KMS-11 (cell line): ENCODE measurements at regions not wholly inside any gene's neighbourhood (a gene's known extent, or its start where the extent isn't known, plus 50 kb on each side); places are given as distances from the start of the nearest gene placed in this dataset.

Experiments
- H2AFZ ChIP-seq: fragments of 200-600 bp; sonication (generic); 2 replicates; pipeline ENCODE4 v1.6.1; 2016; ENCODE audit warnings: antibody characterized with exemption, mixed run types, low read depth
- H3K27ac ChIP-seq: fragments of 200-600 bp; sonication (generic); 2 replicates; pipeline ENCODE4 v1.6.1; 2016; ENCODE audit warnings: mild to moderate bottlenecking, mixed run types
- H3K27me3 ChIP-seq: fragments of 200-600 bp; sonication (generic); 2 replicates; pipeline ENCODE4 v1.6.1; 2017; ENCODE audit warnings: mild to moderate bottlenecking, low read depth, mixed run types, moderate library complexity; ENCODE audit not compliant: insufficient read depth
- H3K36me3 ChIP-seq: fragments of 200-600 bp; sonication (generic); 2 replicates; pipeline ENCODE4 v1.6.1; 2017; ENCODE audit warnings: mild to moderate bottlenecking, mixed run types; ENCODE audit not compliant: insufficient read depth
- H3K4me1 ChIP-seq: fragments of 200-600 bp; sonication (generic); 2 replicates; pipeline ENCODE4 v1.6.1; 2016; ENCODE audit warnings: mild to moderate bottlenecking, low read depth, mixed run types; ENCODE audit not compliant: poor library complexity, severe bottlenecking
- H3K4me2 ChIP-seq: fragments of 200-600 bp; sonication (generic); 2 replicates; pipeline ENCODE4 v1.7.0; 2016; ENCODE audit warnings: mild to moderate bottlenecking, mixed run types
- H3K4me3 ChIP-seq: fragments of 200-600 bp; sonication (generic); IDR thresholded peaks from 2 replicates; pipeline ENCODE4 v1.6.1; 2017; ENCODE audit warnings: low read depth, low read length, mixed read lengths; ENCODE audit not compliant: insufficient read depth
- H3K79me2 ChIP-seq: fragments of 200-600 bp; sonication (generic); 2 replicates; pipeline ENCODE4 v1.6.1; 2016; ENCODE audit warnings: low read depth, mixed run types; ENCODE audit not compliant: insufficient read depth
- H3K9ac ChIP-seq: fragments of 200-600 bp; sonication (generic); 2 replicates; pipeline ENCODE4 v1.6.1; 2016; ENCODE audit warnings: mild to moderate bottlenecking, mixed run types
- H4K20me1 ChIP-seq: fragments of 200-600 bp; sonication (generic); 2 replicates; pipeline ENCODE4 v1.6.1; 2016; ENCODE audit warnings: mild to moderate bottlenecking, mixed run types; ENCODE audit not compliant: insufficient read depth
- TF ChIP-seq, protein P1 (sequence below): fragments of 200-600 bp; sonication (generic); conservative IDR thresholded peaks from 2 replicates; pipeline ENCODE4 v1.6.1; 2017; ENCODE audit warnings: low read depth, mild to moderate bottlenecking, antibody characterized with exemption, low read length, moderate library complexity, mixed read lengths

DNA sequence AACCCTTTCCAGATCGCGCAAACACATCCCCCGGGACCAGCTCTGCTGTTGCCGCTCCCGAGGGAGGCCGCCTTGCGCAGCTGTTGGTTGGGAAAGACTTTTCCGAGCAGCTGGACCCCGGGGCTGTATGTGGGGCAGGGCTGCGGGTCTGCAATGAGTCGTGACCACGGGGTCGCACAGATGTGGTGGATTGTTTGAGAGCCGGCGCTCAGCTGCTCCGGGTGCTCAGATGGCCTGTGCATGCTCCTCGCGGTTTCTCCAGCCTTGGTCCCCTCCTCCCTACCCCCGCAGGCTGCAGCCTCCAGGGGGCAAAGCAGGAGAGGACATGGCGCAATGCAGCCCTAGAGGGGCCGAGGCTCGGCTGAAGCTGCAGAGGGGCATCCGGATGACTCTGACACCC is 105.2 kb upstream of the OTOS start:
- TF ChIP-seq, protein P1, sequence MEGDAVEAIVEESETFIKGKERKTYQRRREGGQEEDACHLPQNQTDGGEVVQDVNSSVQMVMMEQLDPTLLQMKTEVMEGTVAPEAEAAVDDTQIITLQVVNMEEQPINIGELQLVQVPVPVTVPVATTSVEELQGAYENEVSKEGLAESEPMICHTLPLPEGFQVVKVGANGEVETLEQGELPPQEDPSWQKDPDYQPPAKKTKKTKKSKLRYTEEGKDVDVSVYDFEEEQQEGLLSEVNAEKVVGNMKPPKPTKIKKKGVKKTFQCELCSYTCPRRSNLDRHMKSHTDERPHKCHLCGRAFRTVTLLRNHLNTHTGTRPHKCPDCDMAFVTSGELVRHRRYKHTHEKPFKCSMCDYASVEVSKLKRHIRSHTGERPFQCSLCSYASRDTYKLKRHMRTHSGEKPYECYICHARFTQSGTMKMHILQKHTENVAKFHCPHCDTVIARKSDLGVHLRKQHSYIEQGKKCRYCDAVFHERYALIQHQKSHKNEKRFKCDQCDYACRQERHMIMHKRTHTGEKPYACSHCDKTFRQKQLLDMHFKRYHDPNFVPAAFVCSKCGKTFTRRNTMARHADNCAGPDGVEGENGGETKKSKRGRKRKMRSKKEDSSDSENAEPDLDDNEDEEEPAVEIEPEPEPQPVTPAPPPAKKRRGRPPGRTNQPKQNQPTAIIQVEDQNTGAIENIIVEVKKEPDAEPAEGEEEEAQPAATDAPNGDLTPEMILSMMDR: no peak
- H3K4me2 ChIP-seq: no peak overlapping the region

DNA sequence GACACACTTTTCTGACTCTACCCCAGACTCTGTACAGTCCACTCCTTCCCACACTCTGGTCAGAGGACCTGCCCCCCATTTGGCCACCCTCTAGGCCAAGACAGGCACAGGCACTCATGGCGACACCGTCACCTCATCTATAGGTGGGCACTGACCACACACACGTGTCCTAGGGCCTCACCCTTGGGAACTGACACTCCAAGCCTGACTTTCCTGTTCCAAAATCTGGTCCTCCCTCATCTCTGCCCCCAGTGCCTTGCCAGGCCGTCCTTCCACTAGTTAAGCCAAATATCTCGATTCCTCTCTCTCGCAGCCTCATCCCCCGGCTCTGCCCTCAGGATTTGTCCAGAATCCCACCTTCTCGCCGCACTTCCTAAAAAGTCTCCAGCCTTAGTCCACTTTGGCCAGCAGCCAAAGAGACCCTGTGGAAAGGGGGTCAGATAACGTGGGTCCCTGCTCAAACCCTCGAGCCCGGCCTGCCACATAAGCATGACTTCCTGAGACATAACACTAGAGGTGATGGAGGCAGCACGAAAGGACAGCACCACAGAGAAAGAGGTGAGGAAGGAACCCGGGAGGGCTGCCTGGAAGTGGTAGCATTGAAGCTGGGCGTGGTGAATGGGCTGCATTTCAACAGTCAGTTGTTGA is 105.8 kb upstream of the OTOS start:
- Histone ChIP-seq H3K36me3 (no peaks in the 10 kb centered on the region), H3K27me3 (peaks cover 5% of the 10 kb centered on the region; the same call in 1 of the 2 replicates), H3K4me3 (no peak overlapping the region), H2AFZ (no peak overlapping the region), H3K4me1 (no peaks in the 10 kb centered on the region), H4K20me1 (no peaks in the 10 kb centered on the region), H3K79me2 (no peaks in the 10 kb centered on the region), H3K4me2 (no peak overlapping the region), H3K27ac (no peak overlapping the region), H3K9ac (no peak overlapping the region)
- TF ChIP-seq, protein P1: no peak

More for the DNA sequence above, 105.2 kb upstream of the OTOS start:
- no peak overlapping the region for H3K4me3 ChIP-seq
- H3K4me1 ChIP-seq: no peaks in the 10 kb centered on the region
- H4K20me1 ChIP-seq: no peaks in the 10 kb centered on the region
- H3K79me2 ChIP-seq: no peaks in the 10 kb centered on the region
- no peak overlapping the region for H3K9ac ChIP-seq
- H3K27ac ChIP-seq: no peak overlapping the region
- H3K36me3 ChIP-seq: no peaks in the 10 kb centered on the region
- H3K27me3 ChIP-seq: peaks cover 5% of the 10 kb centered on the region; the same call in 1 of the 2 replicates
- no peak overlapping the region for H2AFZ ChIP-seq

DNA sequence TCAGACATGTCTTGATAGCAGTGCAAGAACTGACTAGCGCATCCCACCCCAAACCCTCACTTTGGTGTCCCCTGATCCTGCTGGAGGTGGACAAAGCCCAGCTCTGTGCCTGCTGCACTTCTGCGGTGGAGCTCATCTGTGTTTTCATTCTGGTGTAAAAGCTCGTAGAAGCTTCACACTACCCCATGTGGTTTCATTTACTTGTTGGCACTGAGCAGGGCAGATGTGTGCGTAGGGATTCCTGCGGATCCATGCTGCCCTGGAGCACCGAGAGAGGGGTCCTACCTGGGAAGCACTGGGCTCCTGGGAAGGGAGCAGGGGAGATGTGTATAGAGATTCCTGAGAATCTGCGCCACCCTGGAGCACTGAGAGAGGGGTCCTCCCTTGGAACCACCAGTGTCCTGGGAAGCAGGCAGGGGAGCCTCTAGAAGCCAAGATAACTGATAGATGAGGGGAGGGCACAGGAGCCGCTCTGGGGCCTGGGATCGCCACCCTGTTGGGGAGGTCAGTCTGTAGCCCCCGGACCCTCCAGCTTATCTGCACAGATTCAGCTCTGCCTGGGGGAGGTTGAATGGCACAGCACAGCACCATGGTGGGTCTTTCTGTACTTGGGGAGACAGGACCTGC is 106.9 kb upstream of the OTOS start:
- no peaks in the 10 kb centered on the region for H4K20me1 ChIP-seq
- no peak overlapping the region for H3K4me2 ChIP-seq
- TF ChIP-seq, protein P1: no peak
- no peaks in the 10 kb centered on the region for H3K79me2 ChIP-seq
- H3K27me3 ChIP-seq: peaks cover 14% of the 10 kb centered on the region; the same call in 1 of the 2 replicates
- H3K4me3 ChIP-seq: no peak overlapping the region
- no peak overlapping the region for H2AFZ ChIP-seq
- H3K4me1 ChIP-seq: no peaks in the 10 kb centered on the region
- no peak overlapping the region for H3K9ac ChIP-seq
- H3K36me3 ChIP-seq: no peaks in the 10 kb centered on the region
- no peak overlapping the region for H3K27ac ChIP-seq

DNA sequence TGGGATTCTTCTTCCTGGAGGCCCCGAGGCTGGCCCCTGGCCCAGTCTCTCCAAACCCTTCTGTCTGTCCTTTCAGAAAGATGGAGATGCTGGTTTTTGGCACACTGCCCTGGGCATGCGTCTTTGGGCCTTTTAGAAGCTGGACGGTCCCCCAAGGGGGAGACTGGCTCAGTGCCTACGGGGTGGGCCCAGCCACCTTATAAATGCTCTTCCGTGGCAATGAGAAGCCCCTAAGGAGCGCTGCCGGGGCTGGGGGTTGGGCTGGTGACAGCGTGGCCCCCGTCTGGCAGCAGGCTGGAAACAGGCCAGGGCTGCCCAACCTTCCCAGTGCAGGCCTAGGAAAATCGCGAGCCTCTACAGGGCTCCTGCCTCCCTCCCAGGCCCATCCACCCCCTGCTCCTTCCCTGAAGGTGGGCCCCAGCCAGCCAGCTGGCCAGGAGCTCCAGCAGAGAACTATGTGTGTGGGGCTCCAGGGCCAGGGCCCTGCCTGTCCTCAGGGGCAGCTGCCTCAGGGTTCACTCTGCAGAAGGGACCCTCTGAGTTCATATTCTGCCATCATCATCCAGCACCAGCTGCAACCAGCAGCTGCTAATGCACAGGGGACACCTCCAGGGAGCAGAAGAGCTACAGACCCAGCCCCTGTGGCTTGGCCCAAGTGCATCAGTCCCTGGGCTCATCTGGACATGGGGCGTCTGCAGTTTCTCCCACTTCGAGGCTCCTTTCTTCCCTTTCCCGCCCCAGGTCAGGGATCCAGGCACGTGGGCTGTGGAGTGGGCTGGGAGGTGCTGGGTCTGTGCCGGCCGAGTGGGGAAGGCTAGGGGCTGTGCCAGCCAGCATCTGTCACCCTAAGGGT is 107.6 kb upstream of the OTOS start:
- TF ChIP-seq, protein P1: no peak
- Histone ChIP-seq H3K4me3 (no peak overlapping the region), H3K4me2 (no peak overlapping the region), H3K79me2 (no peaks in the 10 kb centered on the region), H3K9ac (no peak overlapping the region), H2AFZ (no peak overlapping the region), H4K20me1 (no peaks in the 10 kb centered on the region), H3K27me3 (peaks cover 21% of the 10 kb centered on the region; the same call in 1 of the 2 replicates), H3K27ac (no peak overlapping the region), H3K36me3 (no peaks in the 10 kb centered on the region), H3K4me1 (no peaks in the 10 kb centered on the region)
